Neuronal stem cell (in vitro differentiated cells): ENCODE measurements at regions not wholly inside any gene's neighbourhood (a gene's known extent, or its start where the extent isn't known, plus 50 kb on each side); places are given as distances from the start of the nearest gene placed in this dataset.

Source experiments
- DNase-seq: peaks from one replicate; pipeline ENCODE4 v3.0.0-alpha.2; 2013; ENCODE audit warnings: low spot score
- H2AFZ ChIP-seq: one replicate; pipeline ENCODE4 v1.6.1; 2013; ENCODE audit warnings: mild to moderate bottlenecking, low read length, inconsistent platforms
- H2AK5ac ChIP-seq: 2 replicates; pipeline ENCODE4 v1.6.1; 2013; ENCODE audit warnings: low read depth, mild to moderate bottlenecking, inconsistent platforms, low read length, moderate library complexity, mixed read lengths
- H2BK120ac ChIP-seq: 2 replicates; pipeline ENCODE4 v1.6.1; 2013; ENCODE audit warnings: low read depth, mild to moderate bottlenecking, inconsistent platforms, low read length, moderate library complexity, mixed read lengths
- H2BK12ac ChIP-seq: one replicate; pipeline ENCODE4 v1.6.1; 2013; ENCODE audit warnings: low read length, inconsistent platforms
- H2BK15ac ChIP-seq: 2 replicates; pipeline ENCODE4 v1.6.1; 2013; ENCODE audit warnings: mild to moderate bottlenecking, low read length, inconsistent platforms, mixed read lengths
- H2BK5ac ChIP-seq: one replicate; pipeline ENCODE4 v1.6.1; 2013; ENCODE audit warnings: inconsistent platforms, mild to moderate bottlenecking, low read length, moderate library complexity
- H3K14ac ChIP-seq: one replicate; pipeline ENCODE4 v1.6.1; 2013; ENCODE audit warnings: low read length, inconsistent platforms
- H3K18ac ChIP-seq: 2 replicates; pipeline ENCODE4 v1.6.1; 2013; ENCODE audit warnings: low read length, inconsistent platforms
- H3K23ac ChIP-seq: 2 replicates; pipeline ENCODE4 v1.6.1; 2013; ENCODE audit warnings: low read depth, mild to moderate bottlenecking, mixed read lengths, low read length, inconsistent platforms; ENCODE audit not compliant: poor library complexity
- H3K27ac ChIP-seq: replicated peaks from 3 replicates; pipeline ENCODE4 v1.5.1; 2013; ENCODE audit warnings: low read length, inconsistent platforms
- H3K27me3 ChIP-seq, 3 experiments: 2 replicates each; pipeline ENCODE4 v1.6.1; 2013; ENCODE audit warnings: low read length in 3 of 3, mild to moderate bottlenecking in 2 of 3, inconsistent platforms in 1 of 3, low read depth in 1 of 3, mixed read lengths in 1 of 3, moderate library complexity in 1 of 3; ENCODE audit not compliant: control insufficient read depth in 3 of 3, insufficient read depth in 3 of 3
- H3K36me3 ChIP-seq, 2 donors: replicated peaks in 1 of 2; 2 replicates each; pipeline ENCODE4 v1.6.1; 2013; ENCODE audit warnings: low read length in 2 of 2; ENCODE audit not compliant: control insufficient read depth in 2 of 2, insufficient read depth in 2 of 2
- H3K4ac ChIP-seq: 2 replicates; pipeline ENCODE4 v1.6.1; 2013; ENCODE audit warnings: inconsistent platforms, mild to moderate bottlenecking, low read length, moderate library complexity
- H3K4me1 ChIP-seq, 2 donors: 1 replicate in 1 of 2; 2 replicates in 1 of 2; pipeline ENCODE4 v1.6.1; 2013; ENCODE audit warnings: low read length in 2 of 2, low read depth in 1 of 2; ENCODE audit not compliant: control insufficient read depth in 2 of 2, insufficient read depth in 1 of 2
- H3K4me2 ChIP-seq: one replicate; pipeline ENCODE4 v1.6.1; 2013; ENCODE audit warnings: mild to moderate bottlenecking, low read length, inconsistent platforms; ENCODE audit not compliant: insufficient read depth, poor library complexity, severe bottlenecking
- H3K4me3 ChIP-seq, 2 donors: 2 replicates each; pipeline ENCODE4 v1.5.1; 2013; ENCODE audit warnings: low read length in 2 of 2, mild to moderate bottlenecking in 2 of 2, inconsistent platforms in 1 of 2, moderate library complexity in 1 of 2
- H3K79me1 ChIP-seq: one replicate; pipeline ENCODE4 v1.6.1; 2013; ENCODE audit warnings: low read depth, mild to moderate bottlenecking, inconsistent platforms, low read length, moderate library complexity
- H3K9ac ChIP-seq: one replicate; pipeline ENCODE4 v1.6.1; 2013; ENCODE audit warnings: mild to moderate bottlenecking, low read depth, low read length, inconsistent platforms; ENCODE audit not compliant: poor library complexity
- H3K9me3 ChIP-seq, 2 donors: replicated peaks in 1 of 2; 2 replicates each; pipeline versions ENCODE3 to v1.6.1; 2013; ENCODE audit warnings: low read length in 2 of 2, mild to moderate bottlenecking in 2 of 2, inconsistent platforms in 1 of 2, low read depth in 1 of 2, mixed read lengths in 1 of 2, moderate library complexity in 1 of 2; ENCODE audit not compliant: control insufficient read depth in 2 of 2, insufficient read depth in 1 of 2
- H4K8ac ChIP-seq: one replicate; pipeline ENCODE4 v1.6.1; 2013; ENCODE audit warnings: low read depth, mild to moderate bottlenecking, inconsistent platforms, low read length, moderate library complexity
- H4K91ac ChIP-seq: one replicate; pipeline ENCODE4 v1.6.1; 2013; ENCODE audit warnings: low read length, low read depth, mild to moderate bottlenecking, inconsistent platforms; ENCODE audit not compliant: poor library complexity
- WGBS, 2 donors: extraction: QIAGEN DNeasy Blood & Tissue Kit; methylation state at CpG; one replicate each; pipeline ENCODE4 v1.1.7; 2013; ENCODE audit warnings: missing lambda C conversion rate in 2 of 2, mixed read lengths in 1 of 2; ENCODE audit not compliant: insufficient read length in 2 of 2, insufficient replicate concordance in 1 of 2; ENCODE audit errors: extremely low coverage in 2 of 2; 5-methylcytosine and 5-hydroxymethylcytosine counted together

- no peak overlapping the region for H3K9ac ChIP-seq
- H2AFZ ChIP-seq = no peak overlapping the region
- H3K36me3 ChIP-seq = no peaks in the 10 kb centered on the region
- no peak overlapping the region for H3K4me3 ChIP-seq
- H3K79me1 ChIP-seq = no peaks in the 10 kb centered on the region
- H3K23ac ChIP-seq = no peak overlapping the region
- no peak overlapping the region for H2BK15ac ChIP-seq
- no peaks in the 10 kb centered on the region for H3K27me3 ChIP-seq
- no peak overlapping the region for H2AK5ac ChIP-seq
- H3K14ac ChIP-seq = no peak overlapping the region
- DNase-seq = no peak
- no peak overlapping the region for H4K8ac ChIP-seq
- no peak overlapping the region for H3K4me2 ChIP-seq
- no peak overlapping the region for H3K18ac ChIP-seq
- no peak overlapping the region for H2BK5ac ChIP-seq
- no peaks in the 10 kb centered on the region for H3K9me3 ChIP-seq
- H3K4me1 ChIP-seq = no peaks in the 10 kb centered on the region
- H3K4ac ChIP-seq = no peak overlapping the region
- no peak overlapping the region for H3K27ac ChIP-seq
- H4K91ac ChIP-seq = no peak overlapping the region
- no peak overlapping the region for H2BK120ac ChIP-seq
- H2BK12ac ChIP-seq = no peak overlapping the region
Measured at GRCh38 chr4:63493265-63493664, 916.0 kb downstream of the TECRL start.

GRCh38 chr4:63492515-63492914, 916.7 kb downstream of the TECRL start:
- H3K79me1 ChIP-seq = no peaks in the 10 kb centered on the region
- no peak overlapping the region for H2BK12ac ChIP-seq
- no peaks in the 10 kb centered on the region for H3K9me3 ChIP-seq
- H3K14ac ChIP-seq = no peak overlapping the region
- no peak overlapping the region for H2BK120ac ChIP-seq
- no peak overlapping the region for H2AK5ac ChIP-seq
- H2BK5ac ChIP-seq = no peak overlapping the region
- no peak overlapping the region for H2BK15ac ChIP-seq
- H3K4me1 ChIP-seq = no peaks in the 10 kb centered on the region
- no peak overlapping the region for H3K27ac ChIP-seq
- H3K27me3 ChIP-seq = no peaks in the 10 kb centered on the region
- H4K91ac ChIP-seq = no peak overlapping the region
- no peak overlapping the region for H3K9ac ChIP-seq
- no peak overlapping the region for H3K23ac ChIP-seq
- H3K4me3 ChIP-seq = no peak overlapping the region
- H3K36me3 ChIP-seq = no peaks in the 10 kb centered on the region
- H4K8ac ChIP-seq = no peak overlapping the region
- H3K18ac ChIP-seq = no peak overlapping the region
- no peak overlapping the region for H3K4me2 ChIP-seq
- no peak overlapping the region for H3K4ac ChIP-seq
- DNase-seq = no peak
- peak overlapping the region; percentile 27 for H2AFZ ChIP-seq

GRCh38 chr4:63464393-63464792, 944.9 kb downstream of the TECRL start:
- H2AFZ ChIP-seq = no peak overlapping the region
- no peak overlapping the region for H3K4me3 ChIP-seq
- WGBS, 2 donors = no CpG with 5 or more reads among the region's 4 CpGs
- no peak for DNase-seq
- no peaks in the 10 kb centered on the region for H3K79me1 ChIP-seq
- no peak overlapping the region for H3K9ac ChIP-seq
- H3K4me1 ChIP-seq = no peaks in the 10 kb centered on the region
- no peak overlapping the region for H2BK5ac ChIP-seq
- H4K8ac ChIP-seq = no peak overlapping the region
- H3K4ac ChIP-seq = no peak overlapping the region
- no peaks in the 10 kb centered on the region for H3K9me3 ChIP-seq
- H3K4me2 ChIP-seq = no peak overlapping the region
- no peaks in the 10 kb centered on the region for H3K27me3 ChIP-seq
- no peaks in the 10 kb centered on the region for H3K36me3 ChIP-seq
- no peak overlapping the region for H3K18ac ChIP-seq
- no peak overlapping the region for H4K91ac ChIP-seq
- H2BK12ac ChIP-seq = no peak overlapping the region
- H2AK5ac ChIP-seq = no peak overlapping the region
- no peak overlapping the region for H2BK120ac ChIP-seq
- no peak overlapping the region for H2BK15ac ChIP-seq
- H3K23ac ChIP-seq = no peak overlapping the region
- H3K27ac ChIP-seq = no peak overlapping the region
- H3K14ac ChIP-seq = no peak overlapping the region

- no peak overlapping the region for H3K27ac ChIP-seq
- H3K4me2 ChIP-seq = no peak overlapping the region
- H3K79me1 ChIP-seq = no peaks in the 10 kb centered on the region
- no peak overlapping the region for H2BK5ac ChIP-seq
- DNase-seq = no peak
- no CpG with 5 or more reads among the region's 2 CpGs for WGBS, 2 donors
- no peak overlapping the region for H2AK5ac ChIP-seq
- H2BK15ac ChIP-seq = no peak overlapping the region
- H3K23ac ChIP-seq = no peak overlapping the region
- H3K4me3 ChIP-seq = no peak overlapping the region
- no peaks in the 10 kb centered on the region for H3K9me3 ChIP-seq
- no peak overlapping the region for H2BK12ac ChIP-seq
- no peak overlapping the region for H4K91ac ChIP-seq
- H3K36me3 ChIP-seq = no peaks in the 10 kb centered on the region
- H2AFZ ChIP-seq = peak overlapping the region; percentile 18
- H3K14ac ChIP-seq = no peak overlapping the region
- no peak overlapping the region for H3K4ac ChIP-seq
- H3K4me1 ChIP-seq = no peaks in the 10 kb centered on the region
- H4K8ac ChIP-seq = no peak overlapping the region
- H2BK120ac ChIP-seq = no peak overlapping the region
- no peak overlapping the region for H3K18ac ChIP-seq
- no peak overlapping the region for H3K9ac ChIP-seq
- no peaks in the 10 kb centered on the region for H3K27me3 ChIP-seq
Measured at GRCh38 chr4:63460075-63460474, 949.2 kb downstream of the TECRL start.
